ENCODE measurements at regions not wholly inside any gene's neighbourhood (a gene's known extent, or its start where the extent isn't known, plus 50 kb on each side); places are given as distances from the start of the nearest gene placed in this dataset.

- no peaks in the 10 kb centered on the region for H3K27me3 ChIP-seq
- H3K4me3 ChIP-seq: no peak overlapping the region
- no peak for TF ChIP-seq POLR2A (IDR thresholded peaks at IDR 0.05)
- no peak for TF ChIP-seq CTCF (IDR thresholded peaks at IDR 0.05)
- H3K9me3 ChIP-seq: no peaks in the 10 kb centered on the region
- intact Hi-C loops (cut with DNase I; ENCODE audit: low total_unique reads): no loop called here
- H3K27ac ChIP-seq: no peak overlapping the region
- H3K36me3 ChIP-seq: no peaks in the 10 kb centered on the region
- no peaks in the 10 kb centered on the region for H3K4me1 ChIP-seq
- no peak for DNase-seq
Measured at GRCh38 chr4:10364194-10364593, 93.0 kb downstream of the ZNF518B start.

- no peak for TF ChIP-seq CTCF (IDR thresholded peaks at IDR 0.05)
- TF ChIP-seq POLR2A (IDR thresholded peaks at IDR 0.05): no peak
Measured at GRCh38 chr4:10354746-10355145, 102.5 kb downstream of the ZNF518B start.

GRCh38 chr4:10354225-10354624 lies 103.0 kb downstream of the ZNF518B start:
- Histone ChIP-seq H3K9me3 (no peaks in the 10 kb centered on the region), H3K27ac (no peak overlapping the region), H3K36me3 (no peaks in the 10 kb centered on the region), H3K4me3 (no peak overlapping the region), H3K27me3 (no peaks in the 10 kb centered on the region), H3K4me1 (no peaks in the 10 kb centered on the region)
- intact Hi-C loops (cut with DNase I; ENCODE audit: low total_unique reads): no loop called here
- TF ChIP-seq POLR2A (IDR thresholded peaks at IDR 0.05) (no peak), CTCF (IDR thresholded peaks at IDR 0.05) (no peak)
- DNase-seq: no peak

More at GRCh38 chr4:10354746-10355145, 102.5 kb downstream of the ZNF518B start:
- H3K36me3 ChIP-seq: no peaks in the 10 kb centered on the region
- H3K27me3 ChIP-seq: no peaks in the 10 kb centered on the region
- intact Hi-C loops (cut with DNase I; ENCODE audit: low total_unique reads): no loop called here
- no peak for DNase-seq
- H3K4me1 ChIP-seq: no peaks in the 10 kb centered on the region
- no peak overlapping the region for H3K4me3 ChIP-seq
- H3K9me3 ChIP-seq: no peaks in the 10 kb centered on the region
- no peak overlapping the region for H3K27ac ChIP-seq

GRCh38 chr4:10353110-10353509 lies 104.1 kb downstream of the ZNF518B start:
- no peaks in the 10 kb centered on the region for H3K4me1 ChIP-seq
- H3K27ac ChIP-seq: no peak overlapping the region
- H3K27me3 ChIP-seq: no peaks in the 10 kb centered on the region
- no peak overlapping the region for H3K4me3 ChIP-seq
- intact Hi-C loops (cut with DNase I; ENCODE audit: low total_unique reads): no loop called here
- DNase-seq: no peak
- no peaks in the 10 kb centered on the region for H3K9me3 ChIP-seq
- TF ChIP-seq CTCF (IDR thresholded peaks at IDR 0.05) (no peak), POLR2A (IDR thresholded peaks at IDR 0.05) (no peak)
- no peaks in the 10 kb centered on the region for H3K36me3 ChIP-seq

- intact Hi-C loops (cut with DNase I; ENCODE audit: low total_unique reads): no loop called here
- TF ChIP-seq POLR2A (IDR thresholded peaks at IDR 0.05) (no peak), CTCF (IDR thresholded peaks at IDR 0.05) (no peak)
Measured at GRCh38 chr4:10348241-10348640, 109.0 kb downstream of the ZNF518B start.

More at GRCh38 chr4:10348241-10348640, 109.0 kb downstream of the ZNF518B start:
- no peak for DNase-seq
- Histone ChIP-seq H3K4me3 (no peak overlapping the region), H3K36me3 (no peaks in the 10 kb centered on the region), H3K4me1 (no peaks in the 10 kb centered on the region), H3K27me3 (no peaks in the 10 kb centered on the region), H3K9me3 (no peaks in the 10 kb centered on the region), H3K27ac (no peak overlapping the region)

All from uterus (tissue), 3 donors.